ENCODE measurements at regions not wholly inside any gene's neighbourhood (a gene's known extent, or its start where the extent isn't known, plus 50 kb on each side); places are given as distances from the start of the nearest gene placed in this dataset.

- TF ChIP-seq CTCF (IDR thresholded peaks at IDR 0.05; ENCODE audit: borderline replicate concordance, extremely low read depth, insufficient read depth) = no peak
- intact Hi-C loops (cut with DNase I) = no loop called here
- no peak overlapping the region for H3K9ac ChIP-seq (ENCODE audit: low read length in 3 of 3)
- H3K27ac ChIP-seq (ENCODE audit: low read depth in 2 of 2, low read length in 2 of 2) = no peak overlapping the region
- no peak overlapping the region for H3K4me3 ChIP-seq (ENCODE audit: low read length in 3 of 3)
- no peaks in the 10 kb centered on the region for H3K36me3 ChIP-seq (ENCODE audit: control insufficient read depth in 2 of 3, insufficient read depth in 3 of 3, low read length in 3 of 3)
- DNase-seq = no peak
- H3K4me1 ChIP-seq (ENCODE audit: control insufficient read depth in 2 of 3, insufficient read depth in 2 of 3, low read depth in 1 of 3, low read length in 3 of 3) = no peaks in the 10 kb centered on the region
- no peaks in the 10 kb centered on the region for H3K27me3 ChIP-seq (ENCODE audit: control insufficient read depth, insufficient read depth, low read length)
- no peak for FAIRE-seq
- no peaks in the 10 kb centered on the region for H3K9me3 ChIP-seq (ENCODE audit: control insufficient read depth in 2 of 3, insufficient read depth in 1 of 3, low read length in 3 of 3)
Observed at GRCh38 chr17:56740481-56740880, 93.2 kb downstream of the C17orf67 start.
